Lower leg skin (tissue), 3 donors: ENCODE measurements at regions not wholly inside any gene's neighbourhood (a gene's known extent, or its start where the extent isn't known, plus 50 kb on each side); places are given as distances from the start of the nearest gene placed in this dataset.

ENCODE experiments used
- CTCF ChIP-seq, 3 donors: fragments of 450-650 bp; IDR thresholded peaks; one replicate each; pipeline ENCODE4 v1.5.1; 2016; ENCODE audit warnings: antibody characterized with exemption in 3 of 3, mild to moderate bottlenecking in 3 of 3, moderate library complexity in 2 of 3
- POLR2A ChIP-seq, 2 donors: fragments of 450-650 bp; IDR thresholded peaks; one replicate each; pipeline ENCODE4 v1.6.1; 2016 to 2017; ENCODE audit warnings: antibody characterized with exemption in 2 of 2, mild to moderate bottlenecking in 1 of 2, moderate library complexity in 1 of 2

GRCh38 chr7:17041324-17041723, 159.5 kb upstream of the AGR3 start:
- TF ChIP-seq CTCF (IDR thresholded peaks at IDR 0.05) (no peak), POLR2A (IDR thresholded peaks at IDR 0.05) (no peak)
